GM12891 (cell line): ENCODE measurements at regions not wholly inside any gene's neighbourhood (a gene's known extent, or its start where the extent isn't known, plus 50 kb on each side); places are given as distances from the start of the nearest gene placed in this dataset.

ENCODE experiments used
- PAX5 ChIP-seq: IDR thresholded peaks from 2 replicates; pipeline ENCODE4 v1.6.1; 2011; ENCODE audit warnings: low read length, moderate library complexity, mild to moderate bottlenecking; ENCODE audit not compliant: insufficient read depth, severe bottlenecking
- POLR2A ChIP-seq: IDR thresholded peaks from 2 replicates; pipeline ENCODE4 v1.6.1; 2011; ENCODE audit warnings: low read depth, low read length, control low read depth
- POLR2AphosphoS5 ChIP-seq: IDR thresholded peaks from 2 replicates; pipeline ENCODE4 v1.6.1; 2011; ENCODE audit warnings: low read depth, low read length, control low read depth
- POU2F2 ChIP-seq: IDR thresholded peaks from 2 replicates; pipeline ENCODE4 v1.6.1; 2011; ENCODE audit warnings: low read depth, mild to moderate bottlenecking, control low read depth, low read length, moderate library complexity
- TAF1 ChIP-seq: IDR thresholded peaks from 2 replicates; pipeline ENCODE4 v1.6.1; 2011; ENCODE audit warnings: low read depth, low read length, control low read depth

- TF ChIP-seq POLR2AphosphoS5 (no peak), POLR2A (no peak), TAF1 (no peak), PAX5 (no peak), POU2F2 (no peak)
Measured at GRCh38 chr5:157926977-157927376, 68.0 kb upstream of the CLINT1 start.
